ENCODE measurements at regions not wholly inside any gene's neighbourhood (a gene's known extent, or its start where the extent isn't known, plus 50 kb on each side); places are given as distances from the start of the nearest gene placed in this dataset.

- no peak for DNase-seq
Observed at GRCh38 chr7:23981314-23981713, 271.3 kb downstream of the STK31 start.

GRCh38 chr7:23981758-23982157 is 271.7 kb downstream of the STK31 start:
- no peak for DNase-seq

- no peak for DNase-seq
Observed at GRCh38 chr7:24005517-24005916, 278.5 kb upstream of the NPY start.

GRCh38 chr7:24010495-24010894 is 273.5 kb upstream of the NPY start:
- DNase-seq: no peak

GRCh38 chr7:24017519-24017918 is 266.5 kb upstream of the NPY start:
- peak; percentile 31 for DNase-seq

GRCh38 chr7:24018331-24018730 is 265.7 kb upstream of the NPY start:
- DNase-seq: no peak

- no peak for DNase-seq
Observed at GRCh38 chr7:24019841-24020240, 264.1 kb upstream of the NPY start.

GRCh38 chr7:24024276-24025068 is 259.5 kb upstream of the NPY start:
- DNase-seq: peak; percentile 7

GRCh38 chr7:24025094-24025493 is 258.9 kb upstream of the NPY start:
- DNase-seq: no peak

GRCh38 chr7:24025765-24026164 is 258.2 kb upstream of the NPY start:
- DNase-seq: no peak

GRCh38 chr7:24026351-24026750 is 257.6 kb upstream of the NPY start:
- peak; percentile 7 for DNase-seq

- DNase-seq: no peak
Observed at GRCh38 chr7:24029068-24029467, 254.9 kb upstream of the NPY start.

- DNase-seq: no peak
Observed at GRCh38 chr7:24034251-24034650, 249.7 kb upstream of the NPY start.

- DNase-seq: no peak
Observed at GRCh38 chr7:24035366-24036032, 248.5 kb upstream of the NPY start.

- no peak for DNase-seq
Observed at GRCh38 chr7:24036033-24036412, 248.0 kb upstream of the NPY start.

- DNase-seq: no peak
Observed at GRCh38 chr7:24038993-24039392, 245.0 kb upstream of the NPY start.

- no peak for DNase-seq
Observed at GRCh38 chr7:24039991-24040624, 243.9 kb upstream of the NPY start.

GRCh38 chr7:24042028-24042427 is 242.0 kb upstream of the NPY start:
- no peak for DNase-seq

GRCh38 chr7:24049296-24049695 is 234.7 kb upstream of the NPY start:
- no peak for DNase-seq

GRCh38 chr7:24050991-24051560 is 232.9 kb upstream of the NPY start:
- no peak for DNase-seq

GRCh38 chr7:24051651-24052050 is 232.3 kb upstream of the NPY start:
- DNase-seq: no peak

GRCh38 chr7:24052572-24053260 is 231.3 kb upstream of the NPY start:
- no peak for DNase-seq

GRCh38 chr7:24054236-24054635 is 229.8 kb upstream of the NPY start:
- no peak for DNase-seq

Measured in RPMI8226 (cell line).